ENCODE measurements at regions not wholly inside any gene's neighbourhood (a gene's known extent, or its start where the extent isn't known, plus 50 kb on each side); places are given as distances from the start of the nearest gene placed in this dataset.

- ChIA-PET CTCF (no interaction called here), POLR2A (no interaction called here)
- no peak for DNase-seq (ENCODE audit: extremely low spot score)
- TF ChIP-seq BHLHE40 (IDR thresholded peaks at IDR 0.05; ENCODE audit: borderline replicate concordance) (no peak), LEF1 (IDR thresholded peaks at IDR 0.05; ENCODE audit: borderline replicate concordance) (no peak)
These were observed 362.4 kb downstream of the JRKL start for GRCh38 chr11:96752221-96752620.

- POLR2A ChIA-PET = no interaction called here
- CTCF ChIA-PET = no interaction called here
- no peak for DNase-seq (ENCODE audit: extremely low spot score)
- TF ChIP-seq FOXM1 (IDR thresholded peaks at IDR 0.05; ENCODE audit: borderline replicate concordance) (no peak), NFRKB (IDR thresholded peaks at IDR 0.05) (no peak), ARNT (IDR thresholded peaks at IDR 0.05) (no peak), FOXK2 (IDR thresholded peaks at IDR 0.05) (no peak), TARDBP (IDR thresholded peaks at IDR 0.05) (no peak), L3MBTL2 (conservative IDR thresholded peaks at IDR 0.05) (no peak), BHLHE40 (IDR thresholded peaks at IDR 0.05; ENCODE audit: borderline replicate concordance) (no peak), HDGF (IDR thresholded peaks at IDR 0.05; ENCODE audit: borderline replicate concordance) (no peak), ELF4 (IDR thresholded peaks at IDR 0.05) (no peak), ZNF384 (IDR thresholded peaks at IDR 0.05) (no peak)
These were observed 364.2 kb downstream of the JRKL start for GRCh38 chr11:96753997-96754396.

GRCh38 chr11:96755209-96755608 lies 365.4 kb downstream of the JRKL start:
- ChIA-PET POLR2A (no interaction called here), CTCF (no interaction called here)
- no peak for TF ChIP-seq FOXA1 (IDR thresholded peaks at IDR 0.05)
- TF ChIP-seq PKNOX1 (IDR thresholded peaks at IDR 0.05) = no peak
- no peak for DNase-seq (ENCODE audit: extremely low spot score)

- POLR2A ChIA-PET = no interaction called here
- CTCF ChIA-PET = no interaction called here
- no peak for DNase-seq (ENCODE audit: extremely low spot score)
These were observed 365.9 kb downstream of the JRKL start for GRCh38 chr11:96755752-96756151.

GRCh38 chr11:96758957-96759356 lies 369.1 kb downstream of the JRKL start:
- no peak for DNase-seq (ENCODE audit: extremely low spot score)

More at GRCh38 chr11:96755752-96756151, 365.9 kb downstream of the JRKL start:
- TF ChIP-seq SUZ12 (IDR thresholded peaks at IDR 0.05) (no peak), CTBP1 (IDR thresholded peaks at IDR 0.05; ENCODE audit: borderline replicate concordance) (no peak), BHLHE40 (IDR thresholded peaks at IDR 0.05; ENCODE audit: borderline replicate concordance) (no peak), TARDBP (IDR thresholded peaks at IDR 0.05) (no peak), PKNOX1 (IDR thresholded peaks at IDR 0.05) (no peak), ARNT (IDR thresholded peaks at IDR 0.05) (no peak), FOXM1 (IDR thresholded peaks at IDR 0.05; ENCODE audit: borderline replicate concordance) (no peak), LEF1 (IDR thresholded peaks at IDR 0.05; ENCODE audit: borderline replicate concordance) (no peak), HDGF (IDR thresholded peaks at IDR 0.05; ENCODE audit: borderline replicate concordance) (no peak), ZNF384 (IDR thresholded peaks at IDR 0.05) (no peak), ELF4 (IDR thresholded peaks at IDR 0.05) (no peak), L3MBTL2 (conservative IDR thresholded peaks at IDR 0.05) (no peak), NFRKB (IDR thresholded peaks at IDR 0.05) (no peak), SP1 (IDR thresholded peaks at IDR 0.05) (no peak), FOXA1 (IDR thresholded peaks at IDR 0.05) (no peak), FOXK2 (IDR thresholded peaks at IDR 0.05) (no peak)

GRCh38 chr11:96760306-96760705 lies 370.5 kb downstream of the JRKL start:
- ChIA-PET POLR2A (no interaction called here), CTCF (no interaction called here)
- DNase-seq (ENCODE audit: extremely low spot score) = no peak
- TF ChIP-seq SUZ12 (IDR thresholded peaks at IDR 0.05) (no peak), ZNF384 (IDR thresholded peaks at IDR 0.05) (no peak), PKNOX1 (IDR thresholded peaks at IDR 0.05) (no peak), FOXK2 (IDR thresholded peaks at IDR 0.05) (no peak), LEF1 (IDR thresholded peaks at IDR 0.05; ENCODE audit: borderline replicate concordance) (no peak), BHLHE40 (IDR thresholded peaks at IDR 0.05; ENCODE audit: borderline replicate concordance) (no peak), L3MBTL2 (conservative IDR thresholded peaks at IDR 0.05) (no peak), SP1 (IDR thresholded peaks at IDR 0.05) (no peak), ELF4 (IDR thresholded peaks at IDR 0.05) (no peak), HDGF (IDR thresholded peaks at IDR 0.05; ENCODE audit: borderline replicate concordance) (no peak), ARNT (IDR thresholded peaks at IDR 0.05) (no peak), NFRKB (IDR thresholded peaks at IDR 0.05) (no peak), CTBP1 (IDR thresholded peaks at IDR 0.05; ENCODE audit: borderline replicate concordance) (no peak), FOXA1 (IDR thresholded peaks at IDR 0.05) (no peak), FOXM1 (IDR thresholded peaks at IDR 0.05; ENCODE audit: borderline replicate concordance) (no peak), TARDBP (IDR thresholded peaks at IDR 0.05) (no peak)

More at GRCh38 chr11:96758957-96759356, 369.1 kb downstream of the JRKL start:
- TF ChIP-seq LEF1 (IDR thresholded peaks at IDR 0.05; ENCODE audit: borderline replicate concordance) (no peak), NFRKB (IDR thresholded peaks at IDR 0.05) (no peak), ARNT (IDR thresholded peaks at IDR 0.05) (no peak), ELF4 (IDR thresholded peaks at IDR 0.05) (no peak), PKNOX1 (IDR thresholded peaks at IDR 0.05) (no peak), CTBP1 (IDR thresholded peaks at IDR 0.05; ENCODE audit: borderline replicate concordance) (no peak), FOXM1 (IDR thresholded peaks at IDR 0.05; ENCODE audit: borderline replicate concordance) (no peak), FOXK2 (IDR thresholded peaks at IDR 0.05) (no peak)
- ChIA-PET CTCF (no interaction called here), POLR2A (no interaction called here)
